ENCODE measurements at regions not wholly inside any gene's neighbourhood (a gene's known extent, or its start where the extent isn't known, plus 50 kb on each side); places are given as distances from the start of the nearest gene placed in this dataset.

DNA sequence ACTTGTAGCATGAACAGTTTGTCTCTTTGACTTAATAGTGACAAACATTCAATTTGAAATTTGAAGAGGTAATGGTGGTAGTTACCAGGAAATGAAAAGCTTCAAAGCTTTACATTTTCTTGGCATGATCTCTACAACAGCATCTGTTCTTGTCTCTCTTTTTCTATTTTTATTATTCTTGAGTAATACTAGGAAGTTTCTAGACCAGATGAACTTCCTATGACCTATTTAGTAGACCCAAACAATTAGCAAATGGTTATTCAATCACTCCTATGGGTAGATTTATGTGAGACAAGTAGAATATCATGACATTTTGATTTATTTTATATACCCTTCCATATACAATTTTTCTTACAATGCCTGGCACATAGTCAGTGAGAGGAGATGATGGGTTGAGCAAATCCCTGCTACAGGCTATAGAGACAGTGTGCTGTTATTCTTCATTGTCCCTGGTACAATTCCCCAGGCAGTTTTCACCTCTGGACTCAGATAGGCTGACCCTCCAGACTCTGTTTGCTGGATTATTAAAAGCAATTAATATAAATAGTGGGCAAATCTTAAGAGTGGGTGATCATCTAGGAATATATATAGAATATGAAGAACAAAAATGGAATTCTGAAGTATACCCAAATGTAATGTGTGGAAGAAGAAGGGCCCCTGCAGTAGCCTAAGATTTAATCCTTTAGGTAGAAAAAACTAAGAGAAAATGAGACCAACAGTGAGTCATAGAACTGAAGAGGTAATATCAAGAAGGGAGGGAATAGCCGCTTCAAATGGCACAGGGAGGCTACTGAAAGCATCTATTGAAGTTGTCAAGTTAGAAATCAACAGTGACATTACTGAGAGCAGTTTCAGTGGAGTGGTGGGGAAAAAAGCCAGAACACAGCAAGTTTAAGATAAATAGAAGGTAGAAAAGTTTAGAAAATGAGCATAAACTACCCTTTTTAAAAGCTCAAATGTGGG lies 512.0 kb downstream of the FOXG1 start:
- 83% methylated on average over 1 of the region's 1 CpG for WGBS
- Histone ChIP-seq H3K27ac (replicated peaks in 1 of 4) (no peak overlapping the region), H3K4me3 (no peak overlapping the region), H3K27me3 (no peaks in the 10 kb centered on the region), H3K36me3 (no peaks in the 10 kb centered on the region), H3K9me3 (no peaks in the 10 kb centered on the region), H3K4me1 (peaks cover 0 to 24% (median 19%) of the 10 kb centered on the region in 4 donors)
- DNase-seq (ENCODE audit: extremely low spot score), result no peak
- TF ChIP-seq, protein P1, sequence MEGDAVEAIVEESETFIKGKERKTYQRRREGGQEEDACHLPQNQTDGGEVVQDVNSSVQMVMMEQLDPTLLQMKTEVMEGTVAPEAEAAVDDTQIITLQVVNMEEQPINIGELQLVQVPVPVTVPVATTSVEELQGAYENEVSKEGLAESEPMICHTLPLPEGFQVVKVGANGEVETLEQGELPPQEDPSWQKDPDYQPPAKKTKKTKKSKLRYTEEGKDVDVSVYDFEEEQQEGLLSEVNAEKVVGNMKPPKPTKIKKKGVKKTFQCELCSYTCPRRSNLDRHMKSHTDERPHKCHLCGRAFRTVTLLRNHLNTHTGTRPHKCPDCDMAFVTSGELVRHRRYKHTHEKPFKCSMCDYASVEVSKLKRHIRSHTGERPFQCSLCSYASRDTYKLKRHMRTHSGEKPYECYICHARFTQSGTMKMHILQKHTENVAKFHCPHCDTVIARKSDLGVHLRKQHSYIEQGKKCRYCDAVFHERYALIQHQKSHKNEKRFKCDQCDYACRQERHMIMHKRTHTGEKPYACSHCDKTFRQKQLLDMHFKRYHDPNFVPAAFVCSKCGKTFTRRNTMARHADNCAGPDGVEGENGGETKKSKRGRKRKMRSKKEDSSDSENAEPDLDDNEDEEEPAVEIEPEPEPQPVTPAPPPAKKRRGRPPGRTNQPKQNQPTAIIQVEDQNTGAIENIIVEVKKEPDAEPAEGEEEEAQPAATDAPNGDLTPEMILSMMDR (IDR thresholded peaks at IDR 0.05), result no peak
- TF ChIP-seq EP300 (IDR thresholded peaks at IDR 0.05) (no peak), POLR2AphosphoS5 (IDR thresholded peaks at IDR 0.05) (no peak), POLR2A (IDR thresholded peaks at IDR 0.05; ENCODE audit: low read depth) (no peak)
- intact Hi-C loops (cut with DNase I), result no loop called here

DNA sequence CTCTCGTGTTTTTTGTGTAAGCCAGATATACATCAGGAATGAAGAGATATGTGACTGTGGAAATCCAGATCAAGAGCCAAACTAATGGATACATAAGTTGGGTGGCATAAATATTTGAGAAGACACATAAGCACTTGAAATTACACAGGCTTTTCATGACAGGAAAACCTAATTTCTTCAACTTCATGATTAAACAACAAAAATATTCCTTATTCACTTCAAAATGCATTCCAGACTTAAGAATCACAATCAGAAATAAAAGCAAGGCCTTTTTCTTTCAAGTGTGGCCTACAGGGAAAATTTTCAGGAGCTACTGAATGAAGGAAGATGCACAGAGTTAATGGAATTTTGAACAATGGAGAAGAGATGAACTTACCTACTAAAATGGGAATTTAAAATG lies 515.6 kb downstream of the FOXG1 start:
- Histone ChIP-seq H3K27ac (replicated peaks in 1 of 4) (no peak overlapping the region), H3K36me3 (no peaks in the 10 kb centered on the region), H3K4me1 (no peaks in the 10 kb centered on the region), H3K4me3 (no peak overlapping the region), H3K27me3 (no peaks in the 10 kb centered on the region), H3K9me3 (no peaks in the 10 kb centered on the region)
- no peak for DNase-seq (ENCODE audit: extremely low spot score)
- intact Hi-C loops (cut with DNase I), result no loop called here
- 36% methylated on average over 1 of the region's 1 CpG for WGBS
- TF ChIP-seq, protein P1 (IDR thresholded peaks at IDR 0.05), result no peak

DNA sequence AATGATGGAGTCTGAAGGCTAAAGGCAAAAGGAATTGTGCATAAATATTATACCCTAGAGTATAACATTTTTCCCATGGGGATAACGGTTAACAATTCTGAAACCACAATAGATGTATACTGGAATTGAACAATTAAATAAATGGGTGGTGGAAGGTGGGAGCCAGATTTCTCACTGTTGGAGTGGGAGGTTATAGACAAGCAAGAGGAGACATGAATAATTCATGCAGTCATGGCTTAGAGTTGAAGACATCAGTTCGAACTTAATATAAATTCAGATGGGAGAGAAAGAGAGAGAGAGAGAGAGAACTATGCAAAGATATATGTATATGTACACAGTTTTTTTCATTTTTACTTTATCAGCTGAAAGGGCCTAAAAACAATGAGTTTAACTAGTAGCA lies 523.9 kb downstream of the FOXG1 start:
- Histone ChIP-seq H3K27me3 (no peaks in the 10 kb centered on the region), H3K27ac (replicated peaks in 1 of 4) (no peak overlapping the region), H3K4me1 (no peaks in the 10 kb centered on the region), H3K4me3 (no peak overlapping the region), H3K36me3 (no peaks in the 10 kb centered on the region), H3K9me3 (no peaks in the 10 kb centered on the region)
- WGBS, result 89% methylated on average over 2 of the region's 2 CpGs
- intact Hi-C loops (cut with DNase I), result no loop called here
- TF ChIP-seq, protein P1 (IDR thresholded peaks at IDR 0.05), result no peak
- no peak for TF ChIP-seq POLR2AphosphoS5 (IDR thresholded peaks at IDR 0.05)
- TF ChIP-seq EP300 (IDR thresholded peaks at IDR 0.05), result no peak
- no peak for TF ChIP-seq POLR2A (IDR thresholded peaks at IDR 0.05; ENCODE audit: low read depth)
- no peak for DNase-seq (ENCODE audit: extremely low spot score)

DNA sequence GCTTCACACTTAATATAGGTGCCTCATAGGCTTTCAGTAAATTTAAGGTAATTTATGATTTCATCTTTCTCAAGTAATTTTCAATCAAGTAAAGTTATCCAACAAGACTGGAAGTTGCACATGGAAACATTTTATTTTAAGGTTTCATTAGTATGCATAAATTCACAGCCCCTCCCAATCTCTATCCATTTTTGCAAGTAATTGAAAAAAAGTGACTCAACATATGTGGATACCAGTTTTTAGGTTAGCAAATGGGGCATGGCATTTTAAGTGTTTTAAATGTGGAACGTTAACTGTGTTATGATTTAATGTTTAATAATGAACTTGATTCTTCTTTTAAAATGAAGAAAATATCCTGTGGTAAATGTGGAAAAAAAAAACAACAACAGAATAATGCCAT lies 532.8 kb downstream of the FOXG1 start:
- H3K4me3 ChIP-seq, result no peak overlapping the region
- DNase-seq (ENCODE audit: extremely low spot score), result no peak
- 79% methylated on average over 1 of the region's 1 CpG for WGBS
- intact Hi-C loops (cut with DNase I), result no loop called here
- no peaks in the 10 kb centered on the region for H3K27me3 ChIP-seq
- TF ChIP-seq EP300 (IDR thresholded peaks at IDR 0.05) (no peak), POLR2A (IDR thresholded peaks at IDR 0.05; ENCODE audit: low read depth) (no peak), POLR2AphosphoS5 (IDR thresholded peaks at IDR 0.05) (no peak)
- TF ChIP-seq, protein P1 (IDR thresholded peaks at IDR 0.05), result no peak
- no peaks in the 10 kb centered on the region for H3K4me1 ChIP-seq
- H3K27ac ChIP-seq (replicated peaks in 1 of 4), result no peak overlapping the region
- no peaks in the 10 kb centered on the region for H3K36me3 ChIP-seq
- no peaks in the 10 kb centered on the region for H3K9me3 ChIP-seq

DNA sequence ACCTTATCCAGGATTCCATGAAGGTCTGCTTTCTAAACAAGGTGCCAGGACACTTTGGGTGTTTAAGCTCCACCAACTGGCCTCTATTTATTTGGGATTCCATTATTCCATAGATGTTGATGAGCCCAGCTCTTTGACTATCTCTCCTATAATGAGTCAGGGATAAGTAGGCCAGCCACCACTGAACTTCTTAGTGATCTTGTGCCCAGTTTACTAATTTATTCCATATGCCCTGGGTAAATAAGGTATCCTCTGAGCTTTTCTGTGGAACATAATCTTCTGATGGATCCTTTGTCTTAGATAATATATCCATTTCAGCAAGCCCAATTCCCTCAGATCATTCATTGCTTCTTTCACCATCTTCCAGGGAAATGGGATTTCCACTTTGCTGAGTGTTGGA lies 535.0 kb downstream of the FOXG1 start:
- no peaks in the 10 kb centered on the region for H3K27me3 ChIP-seq
- H3K36me3 ChIP-seq, result no peaks in the 10 kb centered on the region
- H3K4me3 ChIP-seq, result no peak overlapping the region
- intact Hi-C loops (cut with DNase I), result no loop called here
- H3K27ac ChIP-seq (replicated peaks in 1 of 4), result no peak overlapping the region
- TF ChIP-seq EP300 (IDR thresholded peaks at IDR 0.05) (no peak), POLR2A (IDR thresholded peaks at IDR 0.05; ENCODE audit: low read depth) (no peak)
- DNase-seq (ENCODE audit: extremely low spot score), result no peak
- no peaks in the 10 kb centered on the region for H3K9me3 ChIP-seq
- H3K4me1 ChIP-seq, result no peaks in the 10 kb centered on the region
